MM.1S (cell line): ENCODE measurements at regions not wholly inside any gene's neighbourhood (a gene's known extent, or its start where the extent isn't known, plus 50 kb on each side); places are given as distances from the start of the nearest gene placed in this dataset.

Experiments
- EZH2 ChIP-seq: fragments of 300-600 bp; sonication (generic); optimal IDR thresholded peaks from 2 replicates; pipeline ENCODE3; 2017; ENCODE audit warnings: low read depth, mild to moderate bottlenecking, antibody characterized with exemption, low read length, mixed read lengths
- EZH2phosphoT487 ChIP-seq: fragments of 300-600 bp; sonication (generic); IDR thresholded peaks from 2 replicates; pipeline ENCODE4 v1.6.1; 2018; ENCODE audit warnings: antibody characterized with exemption, low read length
- TF ChIP-seq, protein P1 (sequence below): fragments of 300-600 bp; sonication (generic); IDR thresholded peaks from 2 replicates; pipeline ENCODE4 v1.5.1; 2016; ENCODE audit warnings: antibody characterized with exemption, low read length, mixed read lengths

DNA sequence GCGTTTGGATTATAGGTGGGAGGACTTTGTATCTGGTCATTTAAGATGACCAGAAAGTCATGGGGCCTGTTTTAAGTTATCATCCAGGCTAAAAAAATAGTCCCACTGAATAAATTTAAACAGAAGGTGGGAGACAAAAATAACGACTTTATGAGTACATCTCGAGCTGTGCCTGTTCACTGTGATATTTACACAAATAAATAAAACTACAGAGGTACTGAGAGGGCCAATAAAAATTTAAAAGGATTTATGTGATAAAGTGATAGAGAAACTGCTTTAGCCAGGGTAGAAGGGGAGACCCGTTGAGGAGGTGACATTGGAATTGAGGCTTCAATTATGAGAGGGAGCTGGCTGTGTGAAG, 53.4 kb upstream of the PMEPA1 start:
- no peak for TF ChIP-seq EZH2
- TF ChIP-seq, protein P1, sequence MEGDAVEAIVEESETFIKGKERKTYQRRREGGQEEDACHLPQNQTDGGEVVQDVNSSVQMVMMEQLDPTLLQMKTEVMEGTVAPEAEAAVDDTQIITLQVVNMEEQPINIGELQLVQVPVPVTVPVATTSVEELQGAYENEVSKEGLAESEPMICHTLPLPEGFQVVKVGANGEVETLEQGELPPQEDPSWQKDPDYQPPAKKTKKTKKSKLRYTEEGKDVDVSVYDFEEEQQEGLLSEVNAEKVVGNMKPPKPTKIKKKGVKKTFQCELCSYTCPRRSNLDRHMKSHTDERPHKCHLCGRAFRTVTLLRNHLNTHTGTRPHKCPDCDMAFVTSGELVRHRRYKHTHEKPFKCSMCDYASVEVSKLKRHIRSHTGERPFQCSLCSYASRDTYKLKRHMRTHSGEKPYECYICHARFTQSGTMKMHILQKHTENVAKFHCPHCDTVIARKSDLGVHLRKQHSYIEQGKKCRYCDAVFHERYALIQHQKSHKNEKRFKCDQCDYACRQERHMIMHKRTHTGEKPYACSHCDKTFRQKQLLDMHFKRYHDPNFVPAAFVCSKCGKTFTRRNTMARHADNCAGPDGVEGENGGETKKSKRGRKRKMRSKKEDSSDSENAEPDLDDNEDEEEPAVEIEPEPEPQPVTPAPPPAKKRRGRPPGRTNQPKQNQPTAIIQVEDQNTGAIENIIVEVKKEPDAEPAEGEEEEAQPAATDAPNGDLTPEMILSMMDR, result no peak
- no peak for TF ChIP-seq EZH2phosphoT487
